H9 (cell line): ENCODE measurements at regions not wholly inside any gene's neighbourhood (a gene's known extent, or its start where the extent isn't known, plus 50 kb on each side); places are given as distances from the start of the nearest gene placed in this dataset.

Experiments
- DNase-seq: peaks from one replicate; pipeline ENCODE4 v3.0.0-alpha.2; 2017
- H2AFZ ChIP-seq: one replicate; pipeline ENCODE4 v1.6.1; 2013; ENCODE audit warnings: mild to moderate bottlenecking, low read length, control low read depth, moderate library complexity
- H2AK5ac ChIP-seq: 2 replicates; pipeline ENCODE4 v1.6.1; 2013; ENCODE audit warnings: low read length, control low read depth, mixed read lengths; ENCODE audit not compliant: insufficient read length
- H2BK120ac ChIP-seq: one replicate; pipeline ENCODE4 v1.6.1; 2013; ENCODE audit warnings: low read depth, mild to moderate bottlenecking, low read length, control low read depth, inconsistent platforms; ENCODE audit not compliant: poor library complexity, severe bottlenecking
- H2BK12ac ChIP-seq: 2 replicates; pipeline ENCODE4 v1.6.1; 2013; ENCODE audit warnings: low read length, control low read depth, mixed read lengths, low read depth; ENCODE audit not compliant: insufficient read length
- H2BK15ac ChIP-seq: 2 replicates; pipeline ENCODE4 v1.6.1; 2013; ENCODE audit warnings: low read depth, low read length, control low read depth
- H2BK20ac ChIP-seq: one replicate; pipeline ENCODE4 v1.6.1; 2013; ENCODE audit warnings: low read depth, mild to moderate bottlenecking, low read length, control low read depth, inconsistent platforms; ENCODE audit not compliant: poor library complexity, severe bottlenecking
- H2BK5ac ChIP-seq: 2 replicates; pipeline ENCODE4 v1.6.1; 2013; ENCODE audit warnings: low read length, control low read depth, mixed read lengths; ENCODE audit not compliant: insufficient read length
- H3K14ac ChIP-seq: 2 replicates; pipeline ENCODE4 v1.6.1; 2013; ENCODE audit warnings: low read length, control low read depth; ENCODE audit not compliant: insufficient read depth
- H3K18ac ChIP-seq: 2 replicates; pipeline ENCODE4 v1.6.1; 2013; ENCODE audit warnings: low read depth, mild to moderate bottlenecking, mixed read lengths, low read length, control low read depth; ENCODE audit not compliant: insufficient read length
- H3K23ac ChIP-seq: 2 replicates; pipeline ENCODE4 v1.6.1; 2013; ENCODE audit warnings: low read length, control low read depth, mixed read lengths, low read depth; ENCODE audit not compliant: insufficient read length
- H3K23me2 ChIP-seq: 2 replicates; pipeline ENCODE4 v1.6.1; 2013; ENCODE audit warnings: low read depth, mild to moderate bottlenecking, mixed read lengths, low read length, control low read depth; ENCODE audit not compliant: insufficient read length, poor library complexity, severe bottlenecking
- H3K27ac ChIP-seq: 2 replicates; pipeline ENCODE4 v1.5.1; 2013; ENCODE audit warnings: low read length, control low read depth, mixed read lengths, low read depth; ENCODE audit not compliant: insufficient read length
- H3K27me3 ChIP-seq: 2 replicates; pipeline ENCODE4 v1.6.1; 2013; ENCODE audit warnings: low read length, control low read depth, inconsistent platforms; ENCODE audit not compliant: insufficient read depth
- H3K4ac ChIP-seq: 2 replicates; pipeline ENCODE4 v1.6.1; 2013; ENCODE audit warnings: low read depth, mild to moderate bottlenecking, control low read depth, inconsistent platforms, low read length, moderate library complexity
- H3K4me1 ChIP-seq: 2 replicates; pipeline ENCODE4 v1.6.1; 2013; ENCODE audit warnings: low read length, control low read depth, inconsistent platforms; ENCODE audit not compliant: insufficient read depth
- H3K4me2 ChIP-seq: 2 replicates; pipeline ENCODE4 v1.6.1; 2013; ENCODE audit warnings: low read length, control low read depth, mixed read lengths; ENCODE audit not compliant: insufficient read length, insufficient read depth
- H3K56ac ChIP-seq: 2 replicates; pipeline ENCODE4 v1.6.1; 2013; ENCODE audit warnings: low read depth, mild to moderate bottlenecking, mixed read lengths, low read length, control low read depth; ENCODE audit not compliant: insufficient read length
- H3K79me1 ChIP-seq: 2 replicates; pipeline ENCODE4 v1.6.1; 2013; ENCODE audit warnings: low read depth, mild to moderate bottlenecking, moderate library complexity, low read length, control low read depth, inconsistent platforms; ENCODE audit not compliant: insufficient read depth, poor library complexity, severe bottlenecking
- H3K79me2 ChIP-seq: 2 replicates; pipeline ENCODE4 v1.6.1; 2013; ENCODE audit warnings: low read length, control low read depth, inconsistent platforms; ENCODE audit not compliant: insufficient read depth
- H3K9ac ChIP-seq: 2 replicates; pipeline ENCODE4 v1.6.1; 2013; ENCODE audit warnings: low read length, control low read depth, mixed read lengths; ENCODE audit not compliant: insufficient read length; ENCODE audit errors: extremely low read depth
- H3K9me3 ChIP-seq: one replicate; pipeline ENCODE4 v1.6.1; 2013; ENCODE audit warnings: low read depth, low read length, inconsistent platforms; ENCODE audit not compliant: control insufficient read depth
- H3T11ph ChIP-seq: one replicate; pipeline ENCODE4 v1.6.1; 2013; ENCODE audit warnings: mild to moderate bottlenecking, low read length, control low read depth, inconsistent platforms
- H4K20me1 ChIP-seq: one replicate; pipeline ENCODE4 v1.6.1; 2013; ENCODE audit not compliant: control insufficient read depth, insufficient read length, insufficient read depth
- H4K5ac ChIP-seq: 2 replicates; pipeline ENCODE4 v1.6.1; 2013; ENCODE audit warnings: low read depth, mild to moderate bottlenecking, mixed read lengths, low read length, control low read depth; ENCODE audit not compliant: insufficient read length
- H4K8ac ChIP-seq: replicated peaks from 2 replicates; pipeline ENCODE4 v1.6.1; 2013; ENCODE audit warnings: low read length, control low read depth, mixed read lengths, low read depth; ENCODE audit not compliant: insufficient read length
- H4K91ac ChIP-seq: 2 replicates; pipeline ENCODE4 v1.6.1; 2013; ENCODE audit warnings: low read depth, mild to moderate bottlenecking, moderate library complexity, mixed read lengths, low read length, control low read depth; ENCODE audit not compliant: insufficient read length
- H3K27ac Mint-ChIP-seq, 3 experiments: 2 replicates in 2 of 3; 3 replicates in 1 of 3; pipeline ENCODE4 v1.8.0; 2020 to 2021; ENCODE audit warnings: mixed read lengths in 3 of 3, mild to moderate bottlenecking in 1 of 3, moderate library complexity in 1 of 3
- H3K27me3 Mint-ChIP-seq: 2 replicates; pipeline ENCODE4 v1.8.0; 2021; ENCODE audit warnings: low read depth, mild to moderate bottlenecking, moderate library complexity, mixed read lengths
- H3K36me3 Mint-ChIP-seq, 3 experiments: 2 replicates in 2 of 3; 3 replicates in 1 of 3; pipeline ENCODE4 v1.8.0; 2020 to 2021; ENCODE audit warnings: low read depth in 3 of 3, mixed read lengths in 3 of 3; ENCODE audit not compliant: insufficient read depth in 1 of 3
- H3K4me1 Mint-ChIP-seq, 2 experiments: 2 replicates each; pipeline ENCODE4 v1.8.0; 2020; ENCODE audit warnings: mixed read lengths in 2 of 2
- H3K4me3 Mint-ChIP-seq, 2 experiments: 2 replicates in 1 of 2; 3 replicates in 1 of 2; pipeline ENCODE4 v1.8.0; 2020 to 2021; ENCODE audit warnings: mild to moderate bottlenecking in 2 of 2, mixed read lengths in 2 of 2, moderate library complexity in 1 of 2
- H3K9me3 Mint-ChIP-seq, 2 experiments: 2 replicates in 1 of 2; 3 replicates in 1 of 2; pipeline ENCODE4 v1.8.0; 2020; ENCODE audit warnings: mild to moderate bottlenecking in 2 of 2, mixed read lengths in 2 of 2, moderate library complexity in 1 of 2
- WGBS: extraction: QIAGEN DNeasy Blood & Tissue Kit; methylation state at CpG from one replicate; pipeline ENCODE4 v1.1.7; 2013; ENCODE audit warnings: missing lambda C conversion rate, low lambda C conversion rate, mixed read lengths; ENCODE audit not compliant: insufficient read length; ENCODE audit errors: extremely low coverage; 5-methylcytosine and 5-hydroxymethylcytosine counted together
- TF ChIP-seq, protein P1 (sequence below): fragments of 200-600 bp; sonication (generic); conservative IDR thresholded peaks from 3 replicates; pipeline ENCODE4 v1.8.0; 2021; ENCODE audit warnings: antibody characterized with exemption, mild to moderate bottlenecking

DNA sequence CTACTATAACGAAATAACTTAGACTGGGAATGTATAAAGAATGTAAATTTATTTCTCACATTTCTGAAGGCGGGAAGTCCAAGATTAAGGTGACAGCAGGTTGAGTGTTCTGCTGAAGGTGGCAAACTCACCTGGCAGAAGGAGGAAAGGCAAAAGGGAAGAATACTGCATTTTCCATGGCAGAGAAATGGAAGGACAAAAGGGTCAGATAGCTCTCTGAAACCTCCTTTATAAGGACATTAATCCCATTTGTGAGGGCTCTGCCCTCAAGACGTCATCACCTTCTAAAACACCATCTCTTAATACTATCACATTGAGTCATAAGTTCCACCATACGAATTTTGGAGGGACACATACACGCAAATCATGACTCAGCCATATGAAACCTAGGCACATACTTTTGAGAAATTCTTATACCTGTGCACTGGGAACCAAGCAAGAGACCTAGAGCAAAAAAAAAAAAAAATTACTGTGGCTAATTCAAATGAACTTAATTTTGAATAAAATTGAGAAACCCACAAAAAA lies 1669.3 kb upstream of the FLRT2 start:
- Histone ChIP-seq H3K23ac (no peak overlapping the region), H2BK15ac (no peak overlapping the region), H2BK120ac (no peak overlapping the region), H3K4me1 (no peaks in the 10 kb centered on the region), H4K8ac (no peak overlapping the region), H3K56ac (no peak overlapping the region), H3K14ac (no peak overlapping the region), H2AK5ac (no peak overlapping the region), H2BK5ac (no peak overlapping the region), H3K4me2 (no peak overlapping the region), H3K79me2 (no peaks in the 10 kb centered on the region), H3K9me3 (no peaks in the 10 kb centered on the region), H3K4ac (no peak overlapping the region), H4K20me1 (no peaks in the 10 kb centered on the region), H4K5ac (no peak overlapping the region), H3K27me3 (no peaks in the 10 kb centered on the region), H3K9ac (no peak overlapping the region), H3K27ac (no peak overlapping the region), H3K79me1 (no peaks in the 10 kb centered on the region), H2BK12ac (no peak overlapping the region), H3K18ac (no peak overlapping the region), H3T11ph (no peak overlapping the region), H3K23me2 (no peaks in the 10 kb centered on the region), H2BK20ac (no peak overlapping the region), H4K91ac (no peak overlapping the region), H2AFZ (no peak overlapping the region)
- peaks cover 19 to 21% of the 10 kb centered on the region in 2 experiments for H3K4me1 Mint-ChIP-seq
- no peak overlapping the region for H3K27ac Mint-ChIP-seq
- peaks cover 0 to 3% of the 10 kb centered on the region in 2 experiments; a peak in 2 of 5 replicates for H3K9me3 Mint-ChIP-seq
- TF ChIP-seq, protein P1, sequence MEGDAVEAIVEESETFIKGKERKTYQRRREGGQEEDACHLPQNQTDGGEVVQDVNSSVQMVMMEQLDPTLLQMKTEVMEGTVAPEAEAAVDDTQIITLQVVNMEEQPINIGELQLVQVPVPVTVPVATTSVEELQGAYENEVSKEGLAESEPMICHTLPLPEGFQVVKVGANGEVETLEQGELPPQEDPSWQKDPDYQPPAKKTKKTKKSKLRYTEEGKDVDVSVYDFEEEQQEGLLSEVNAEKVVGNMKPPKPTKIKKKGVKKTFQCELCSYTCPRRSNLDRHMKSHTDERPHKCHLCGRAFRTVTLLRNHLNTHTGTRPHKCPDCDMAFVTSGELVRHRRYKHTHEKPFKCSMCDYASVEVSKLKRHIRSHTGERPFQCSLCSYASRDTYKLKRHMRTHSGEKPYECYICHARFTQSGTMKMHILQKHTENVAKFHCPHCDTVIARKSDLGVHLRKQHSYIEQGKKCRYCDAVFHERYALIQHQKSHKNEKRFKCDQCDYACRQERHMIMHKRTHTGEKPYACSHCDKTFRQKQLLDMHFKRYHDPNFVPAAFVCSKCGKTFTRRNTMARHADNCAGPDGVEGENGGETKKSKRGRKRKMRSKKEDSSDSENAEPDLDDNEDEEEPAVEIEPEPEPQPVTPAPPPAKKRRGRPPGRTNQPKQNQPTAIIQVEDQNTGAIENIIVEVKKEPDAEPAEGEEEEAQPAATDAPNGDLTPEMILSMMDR: no peak
- H3K36me3 Mint-ChIP-seq: peaks cover 0 to 4% (median 3%) of the 10 kb centered on the region in 3 experiments; a peak in 3 of 7 replicates
- H3K27me3 Mint-ChIP-seq: no peaks in the 10 kb centered on the region
- no peak for DNase-seq
- no peak overlapping the region for H3K4me3 Mint-ChIP-seq
- no CpG with 5 or more reads among the region's 5 CpGs for WGBS
